ENCODE measurements at regions not wholly inside any gene's neighbourhood (a gene's known extent, or its start where the extent isn't known, plus 50 kb on each side); places are given as distances from the start of the nearest gene placed in this dataset.

DNA sequence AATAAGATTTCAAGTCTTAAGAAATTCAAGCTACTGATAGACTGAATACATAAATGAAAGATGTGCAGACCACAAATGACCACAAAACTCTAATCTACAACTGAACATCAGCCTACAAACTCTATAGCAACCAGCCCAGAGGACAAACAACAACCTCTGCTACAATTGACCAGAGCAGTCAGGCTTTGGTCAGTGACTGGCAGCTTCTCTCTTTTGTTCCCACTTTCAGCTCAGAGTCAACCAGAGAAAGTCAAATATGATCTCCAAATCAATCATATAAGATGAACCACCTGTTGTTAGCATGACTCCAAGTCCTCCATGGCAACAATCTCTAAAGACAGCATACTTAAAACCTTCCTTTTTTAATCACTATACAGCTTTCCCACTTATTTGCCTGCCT, 996.2 kb downstream of the SUCLG1 start:
- H3K4me3 ChIP-seq (replicated peaks in 1 of 2; ENCODE audit: low read depth in 2 of 2, low read length in 2 of 2), result no peak overlapping the region
- TF ChIP-seq, protein P1, sequence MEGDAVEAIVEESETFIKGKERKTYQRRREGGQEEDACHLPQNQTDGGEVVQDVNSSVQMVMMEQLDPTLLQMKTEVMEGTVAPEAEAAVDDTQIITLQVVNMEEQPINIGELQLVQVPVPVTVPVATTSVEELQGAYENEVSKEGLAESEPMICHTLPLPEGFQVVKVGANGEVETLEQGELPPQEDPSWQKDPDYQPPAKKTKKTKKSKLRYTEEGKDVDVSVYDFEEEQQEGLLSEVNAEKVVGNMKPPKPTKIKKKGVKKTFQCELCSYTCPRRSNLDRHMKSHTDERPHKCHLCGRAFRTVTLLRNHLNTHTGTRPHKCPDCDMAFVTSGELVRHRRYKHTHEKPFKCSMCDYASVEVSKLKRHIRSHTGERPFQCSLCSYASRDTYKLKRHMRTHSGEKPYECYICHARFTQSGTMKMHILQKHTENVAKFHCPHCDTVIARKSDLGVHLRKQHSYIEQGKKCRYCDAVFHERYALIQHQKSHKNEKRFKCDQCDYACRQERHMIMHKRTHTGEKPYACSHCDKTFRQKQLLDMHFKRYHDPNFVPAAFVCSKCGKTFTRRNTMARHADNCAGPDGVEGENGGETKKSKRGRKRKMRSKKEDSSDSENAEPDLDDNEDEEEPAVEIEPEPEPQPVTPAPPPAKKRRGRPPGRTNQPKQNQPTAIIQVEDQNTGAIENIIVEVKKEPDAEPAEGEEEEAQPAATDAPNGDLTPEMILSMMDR (IDR thresholded peaks at IDR 0.05; ENCODE audit: low read depth, low read length), result no peak
- no peak for DNase-seq (ENCODE audit: low read depth in 2 of 2)

DNA sequence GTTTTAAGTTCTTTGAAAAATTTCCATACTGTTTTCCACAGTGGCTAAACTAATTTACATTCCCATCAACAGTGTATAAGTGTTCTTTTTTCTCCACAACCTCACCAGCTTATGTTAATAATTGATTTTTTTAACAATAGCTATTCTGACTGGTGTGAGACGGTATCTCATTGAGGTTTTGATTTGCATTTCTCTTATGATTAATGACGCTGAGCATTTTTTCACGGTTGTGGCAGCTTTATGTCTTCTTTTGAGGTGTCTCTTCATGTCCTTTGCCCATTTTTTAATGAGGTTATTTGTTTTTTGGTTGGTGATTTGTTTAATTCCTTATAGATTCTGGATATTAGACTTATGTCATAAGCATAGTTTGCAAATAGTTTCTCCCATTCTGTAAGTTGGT, 997.9 kb downstream of the SUCLG1 start:
- H3K4me3 ChIP-seq (replicated peaks in 1 of 2; ENCODE audit: low read depth in 2 of 2, low read length in 2 of 2), result no peak overlapping the region
- TF ChIP-seq, protein P1 (IDR thresholded peaks at IDR 0.05; ENCODE audit: low read depth, low read length), result no peak
- no peak for DNase-seq (ENCODE audit: low read depth in 2 of 2)

DNA sequence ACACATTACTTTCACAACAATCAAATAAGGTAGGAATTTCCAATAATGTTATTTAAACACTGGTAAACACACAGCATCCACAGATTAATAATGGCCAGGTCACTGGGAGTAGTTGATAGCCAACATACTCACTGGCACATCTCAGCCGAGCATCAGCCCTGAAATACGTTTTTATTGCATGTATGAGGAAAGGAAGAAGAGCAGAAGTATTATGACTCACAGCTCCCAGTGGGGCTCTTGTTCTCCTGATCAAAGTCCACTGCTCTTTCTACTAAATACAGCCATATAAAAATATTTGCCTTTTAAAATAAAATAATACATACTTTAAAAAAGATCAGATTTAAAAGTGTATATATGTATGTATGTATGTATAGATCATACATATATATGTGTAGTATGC, 999.6 kb downstream of the SUCLG1 start:
- TF ChIP-seq, protein P1 (IDR thresholded peaks at IDR 0.05; ENCODE audit: low read depth, low read length), result no peak
- DNase-seq (ENCODE audit: low read depth in 2 of 2), result no peak
- no peak overlapping the region for H3K4me3 ChIP-seq (replicated peaks in 1 of 2; ENCODE audit: low read depth in 2 of 2, low read length in 2 of 2)

DNA sequence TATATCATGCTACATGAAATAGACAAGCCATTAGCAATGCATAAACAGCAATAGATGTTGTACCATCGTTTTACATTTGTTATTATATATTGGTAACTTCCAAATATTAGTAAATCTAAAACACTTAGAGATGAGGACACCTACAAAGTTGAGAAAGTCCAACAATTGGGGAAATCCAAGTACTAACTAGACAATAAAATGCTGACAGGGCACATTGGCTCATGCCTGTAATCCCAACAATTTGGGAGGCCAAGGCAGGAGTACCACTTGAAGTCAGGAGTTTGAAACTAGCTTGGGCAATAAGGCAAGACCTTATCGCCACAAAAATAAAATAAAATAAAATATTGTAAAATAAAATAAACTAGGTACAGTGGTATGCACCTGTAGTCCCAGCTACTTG, 1023.1 kb downstream of the SUCLG1 start:
- TF ChIP-seq, protein P1 (IDR thresholded peaks at IDR 0.05; ENCODE audit: low read depth, low read length), result no peak
- DNase-seq (ENCODE audit: low read depth in 2 of 2), result no peak
- no peak overlapping the region for H3K4me3 ChIP-seq (replicated peaks in 1 of 2; ENCODE audit: low read depth in 2 of 2, low read length in 2 of 2)

DNA sequence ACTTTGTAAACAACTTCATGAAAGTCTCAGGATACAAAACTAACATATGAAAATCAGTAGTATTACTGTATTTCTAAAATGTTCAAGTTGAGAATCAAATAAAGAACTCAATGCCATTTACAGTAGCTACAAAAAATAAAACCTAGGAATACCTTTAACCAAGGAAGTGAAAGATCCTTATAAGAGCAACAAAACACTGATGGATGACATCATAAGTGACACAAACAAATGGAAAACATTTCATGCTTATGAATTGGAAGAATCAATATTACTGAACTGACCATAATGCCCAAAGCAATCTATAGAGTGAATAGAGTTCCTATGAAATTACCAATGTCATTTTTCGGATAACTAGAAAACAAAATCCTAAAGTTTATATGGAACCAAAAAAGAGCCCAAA, 1038.1 kb downstream of the SUCLG1 start:
- TF ChIP-seq, protein P1 (IDR thresholded peaks at IDR 0.05; ENCODE audit: low read depth, low read length), result no peak
- DNase-seq (ENCODE audit: low read depth in 2 of 2), result no peak
- no peak overlapping the region for H3K4me3 ChIP-seq (replicated peaks in 1 of 2; ENCODE audit: low read depth in 2 of 2, low read length in 2 of 2)

DNA sequence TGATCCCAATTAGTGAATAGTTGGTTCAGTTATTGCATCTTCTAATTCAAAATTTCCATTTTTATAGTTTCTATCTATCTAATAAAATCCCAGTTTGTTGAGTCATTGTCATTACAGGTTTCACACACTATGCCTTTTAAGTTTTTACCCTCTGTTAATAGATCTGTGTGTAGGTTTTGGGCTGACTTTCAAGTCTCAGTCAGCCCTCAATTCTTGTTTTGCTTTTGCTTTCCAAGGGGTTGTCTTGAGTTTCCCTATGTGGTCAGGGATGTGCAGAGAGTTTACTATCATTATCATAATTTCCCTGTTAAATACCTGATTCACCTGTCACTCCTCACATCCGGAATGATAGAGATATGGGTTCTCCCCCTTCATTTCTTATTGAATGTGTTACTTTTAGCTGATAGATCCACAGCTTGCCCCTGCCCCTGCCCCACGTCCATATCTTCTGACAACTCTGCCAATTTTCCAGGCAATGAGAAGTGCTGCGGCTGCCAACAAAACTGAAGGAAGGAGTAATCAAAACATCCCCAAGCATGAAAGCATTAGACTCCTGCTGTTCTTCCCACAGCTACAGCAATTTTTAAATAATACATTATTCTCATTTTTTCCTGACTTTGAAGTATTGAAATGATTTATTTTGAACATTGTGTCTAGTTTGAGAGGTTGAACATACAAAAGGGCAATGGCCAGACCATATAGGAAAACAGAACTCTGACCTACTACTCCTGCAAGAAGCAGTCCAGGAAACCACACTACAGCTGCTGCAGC, 1064.8 kb downstream of the SUCLG1 start:
- DNase-seq (ENCODE audit: low read depth in 2 of 2), result no peak
- TF ChIP-seq, protein P1 (IDR thresholded peaks at IDR 0.05; ENCODE audit: low read depth, low read length), result no peak
- no peak overlapping the region for H3K4me3 ChIP-seq (replicated peaks in 1 of 2; ENCODE audit: low read depth in 2 of 2, low read length in 2 of 2)

DNA sequence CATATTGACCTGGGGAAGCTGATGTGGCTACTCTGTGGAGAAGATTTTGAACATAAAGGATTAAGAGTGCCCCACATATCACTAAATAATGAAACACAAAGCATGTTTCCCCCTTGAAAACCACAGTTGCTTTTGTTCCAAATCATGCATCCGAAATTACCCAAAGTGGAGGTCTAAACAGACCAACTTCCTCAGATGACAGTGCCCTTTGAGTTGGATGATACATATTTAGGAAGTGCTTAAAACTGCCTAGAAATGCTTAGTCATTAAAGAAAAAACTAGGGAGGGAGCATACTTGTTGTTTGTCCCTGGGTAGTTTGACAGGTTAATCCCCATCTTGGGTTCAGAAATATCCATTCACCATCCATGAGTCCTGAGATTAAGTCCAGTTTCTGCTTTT, 1070.3 kb downstream of the SUCLG1 start:
- no peak overlapping the region for H3K4me3 ChIP-seq (replicated peaks in 1 of 2; ENCODE audit: low read depth in 2 of 2, low read length in 2 of 2)
- TF ChIP-seq, protein P1 (IDR thresholded peaks at IDR 0.05; ENCODE audit: low read depth, low read length), result no peak
- no peak for DNase-seq (ENCODE audit: low read depth in 2 of 2)
